ENCODE measurements at regions not wholly inside any gene's neighbourhood (a gene's known extent, or its start where the extent isn't known, plus 50 kb on each side); places are given as distances from the start of the nearest gene placed in this dataset.

GRCh38 chr6:100258752-100259151 lies 206.0 kb downstream of the SIM1 start:
- TF ChIP-seq, protein P1, sequence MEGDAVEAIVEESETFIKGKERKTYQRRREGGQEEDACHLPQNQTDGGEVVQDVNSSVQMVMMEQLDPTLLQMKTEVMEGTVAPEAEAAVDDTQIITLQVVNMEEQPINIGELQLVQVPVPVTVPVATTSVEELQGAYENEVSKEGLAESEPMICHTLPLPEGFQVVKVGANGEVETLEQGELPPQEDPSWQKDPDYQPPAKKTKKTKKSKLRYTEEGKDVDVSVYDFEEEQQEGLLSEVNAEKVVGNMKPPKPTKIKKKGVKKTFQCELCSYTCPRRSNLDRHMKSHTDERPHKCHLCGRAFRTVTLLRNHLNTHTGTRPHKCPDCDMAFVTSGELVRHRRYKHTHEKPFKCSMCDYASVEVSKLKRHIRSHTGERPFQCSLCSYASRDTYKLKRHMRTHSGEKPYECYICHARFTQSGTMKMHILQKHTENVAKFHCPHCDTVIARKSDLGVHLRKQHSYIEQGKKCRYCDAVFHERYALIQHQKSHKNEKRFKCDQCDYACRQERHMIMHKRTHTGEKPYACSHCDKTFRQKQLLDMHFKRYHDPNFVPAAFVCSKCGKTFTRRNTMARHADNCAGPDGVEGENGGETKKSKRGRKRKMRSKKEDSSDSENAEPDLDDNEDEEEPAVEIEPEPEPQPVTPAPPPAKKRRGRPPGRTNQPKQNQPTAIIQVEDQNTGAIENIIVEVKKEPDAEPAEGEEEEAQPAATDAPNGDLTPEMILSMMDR (IDR thresholded peaks at IDR 0.05; ENCODE audit: unreplicated experiment in 3 of 3), result no peak

DNA sequence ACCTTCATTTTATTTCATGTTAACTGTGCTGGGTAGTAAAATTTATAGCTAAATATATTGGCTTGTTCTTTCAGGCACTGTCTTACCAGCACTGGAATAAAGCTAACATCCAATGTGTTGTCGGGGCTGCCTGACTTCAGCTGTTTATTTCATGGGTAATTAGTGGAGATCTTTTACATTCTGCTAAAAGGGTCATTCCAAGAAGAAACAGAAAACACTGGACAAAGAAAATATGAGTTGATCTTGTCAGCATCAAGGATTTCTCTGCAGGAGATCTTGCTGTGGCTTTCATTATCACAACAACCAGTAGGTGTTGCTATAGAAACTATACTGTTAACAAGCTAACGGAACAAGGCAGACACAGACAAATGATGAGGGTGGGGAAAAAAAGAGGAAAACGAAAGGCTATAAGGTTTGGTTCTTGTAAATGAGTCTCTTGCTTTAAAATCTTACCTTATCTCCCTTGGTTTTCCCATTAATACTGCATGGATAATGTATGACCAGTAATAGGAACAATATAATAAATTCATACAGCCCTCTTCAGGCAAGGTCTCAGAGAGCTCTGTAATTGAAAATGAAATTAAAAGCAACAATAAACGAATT lies 206.8 kb downstream of the SIM1 start:
- H3K4me1 Mint-ChIP-seq, result peaks cover 6% of the 10 kb centered on the region
- no peak overlapping the region for H3K27ac Mint-ChIP-seq
- peak overlapping the region in 1 of 3 experiments; percentile 3 for H3K4me3 Mint-ChIP-seq
- H3K9me3 Mint-ChIP-seq, result no peaks in the 10 kb centered on the region
- no peaks in the 10 kb centered on the region for H3K36me3 Mint-ChIP-seq (ENCODE audit: low read depth)
- TF ChIP-seq, protein P1 (IDR thresholded peaks at IDR 0.05; ENCODE audit: unreplicated experiment in 3 of 3), result no peak
- no peaks in the 10 kb centered on the region for H3K27me3 Mint-ChIP-seq (ENCODE audit: low read depth)

More at GRCh38 chr6:100258752-100259151, 206.0 kb downstream of the SIM1 start:
- Mint-ChIP-seq H3K27me3 (ENCODE audit: low read depth) (no peaks in the 10 kb centered on the region), H3K9me3 (no peaks in the 10 kb centered on the region), H3K27ac (no peak overlapping the region), H3K4me3 (no peak overlapping the region), H3K4me1 (peaks cover 6% of the 10 kb centered on the region), H3K36me3 (ENCODE audit: low read depth) (no peaks in the 10 kb centered on the region)

GRCh38 chr6:100255701-100256100 lies 209.0 kb downstream of the SIM1 start:
- H3K27me3 Mint-ChIP-seq (ENCODE audit: low read depth), result no peaks in the 10 kb centered on the region
- H3K4me3 Mint-ChIP-seq, result no peak overlapping the region
- H3K27ac Mint-ChIP-seq, result no peak overlapping the region
- peaks cover 6% of the 10 kb centered on the region for H3K4me1 Mint-ChIP-seq
- H3K9me3 Mint-ChIP-seq, result no peaks in the 10 kb centered on the region
- no peaks in the 10 kb centered on the region for H3K36me3 Mint-ChIP-seq (ENCODE audit: low read depth)
- TF ChIP-seq, protein P1 (IDR thresholded peaks at IDR 0.05; ENCODE audit: unreplicated experiment in 3 of 3), result no peak

DNA sequence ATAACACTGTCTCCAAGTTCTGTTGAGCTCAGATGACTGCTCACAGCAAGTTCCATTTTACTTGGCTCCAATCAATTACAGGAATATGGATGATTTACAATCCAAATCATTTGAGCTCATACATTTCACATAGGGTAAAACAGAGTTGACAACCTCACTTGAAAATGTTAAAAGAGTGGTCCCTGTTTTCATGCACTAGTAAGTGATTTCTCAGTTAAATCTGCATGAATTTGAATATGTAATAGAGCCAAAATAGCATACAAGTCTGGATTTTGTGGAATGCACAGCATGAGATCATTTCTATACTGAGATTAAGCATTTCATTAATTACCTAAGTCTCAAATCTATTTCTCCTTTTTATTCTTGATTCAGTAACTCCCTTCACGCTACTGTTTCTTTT lies 217.6 kb downstream of the SIM1 start:
- H3K4me3 Mint-ChIP-seq, result no peak overlapping the region
- no peaks in the 10 kb centered on the region for H3K27me3 Mint-ChIP-seq (ENCODE audit: low read depth)
- no peaks in the 10 kb centered on the region for H3K9me3 Mint-ChIP-seq
- H3K4me1 Mint-ChIP-seq, result peaks cover 10% of the 10 kb centered on the region
- H3K27ac Mint-ChIP-seq, result no peak overlapping the region
- TF ChIP-seq, protein P1 (IDR thresholded peaks at IDR 0.05; ENCODE audit: unreplicated experiment in 3 of 3), result no peak
- H3K36me3 Mint-ChIP-seq (ENCODE audit: low read depth), result no peaks in the 10 kb centered on the region

- Mint-ChIP-seq H3K27me3 (ENCODE audit: low read depth) (no peaks in the 10 kb centered on the region), H3K9me3 (no peaks in the 10 kb centered on the region), H3K27ac (peak overlapping the region in 1 of 3 experiments; percentile 39), H3K36me3 (ENCODE audit: low read depth) (no peaks in the 10 kb centered on the region), H3K4me3 (no peak overlapping the region), H3K4me1 (peaks cover 10% of the 10 kb centered on the region)
- TF ChIP-seq, protein P1 (IDR thresholded peaks at IDR 0.05; ENCODE audit: unreplicated experiment in 3 of 3), result no peak
Observed at GRCh38 chr6:100246206-100246605, 218.5 kb downstream of the SIM1 start.

DNA sequence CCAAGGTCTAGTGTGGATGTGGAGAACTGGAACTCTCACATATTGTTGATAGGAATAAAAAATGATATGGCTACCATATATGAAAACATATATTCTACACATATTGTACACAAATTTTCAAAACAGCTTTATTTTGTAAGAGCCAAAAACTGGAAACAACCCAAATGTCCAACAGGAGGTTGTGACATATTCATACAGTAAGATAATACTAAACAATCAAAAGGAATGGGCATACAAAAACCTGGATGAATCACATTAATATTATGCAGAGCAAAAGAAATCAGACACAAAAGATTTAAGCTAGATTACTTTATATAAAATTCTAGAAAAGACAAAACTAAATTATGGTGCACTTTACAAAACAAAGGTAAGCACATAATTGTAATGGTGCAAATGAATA lies 223.9 kb downstream of the SIM1 start:
- H3K27me3 Mint-ChIP-seq (ENCODE audit: low read depth), result no peaks in the 10 kb centered on the region
- H3K36me3 Mint-ChIP-seq (ENCODE audit: low read depth), result no peaks in the 10 kb centered on the region

More for the DNA sequence above, 223.9 kb downstream of the SIM1 start:
- H3K4me1 Mint-ChIP-seq, result no peaks in the 10 kb centered on the region
- TF ChIP-seq, protein P1 (IDR thresholded peaks at IDR 0.05; ENCODE audit: unreplicated experiment in 3 of 3), result no peak
- no peak overlapping the region for H3K27ac Mint-ChIP-seq
- H3K4me3 Mint-ChIP-seq, result no peak overlapping the region
- H3K9me3 Mint-ChIP-seq, result no peaks in the 10 kb centered on the region
